ENCODE measurements at regions not wholly inside any gene's neighbourhood (a gene's known extent, or its start where the extent isn't known, plus 50 kb on each side); places are given as distances from the start of the nearest gene placed in this dataset.

DNA sequence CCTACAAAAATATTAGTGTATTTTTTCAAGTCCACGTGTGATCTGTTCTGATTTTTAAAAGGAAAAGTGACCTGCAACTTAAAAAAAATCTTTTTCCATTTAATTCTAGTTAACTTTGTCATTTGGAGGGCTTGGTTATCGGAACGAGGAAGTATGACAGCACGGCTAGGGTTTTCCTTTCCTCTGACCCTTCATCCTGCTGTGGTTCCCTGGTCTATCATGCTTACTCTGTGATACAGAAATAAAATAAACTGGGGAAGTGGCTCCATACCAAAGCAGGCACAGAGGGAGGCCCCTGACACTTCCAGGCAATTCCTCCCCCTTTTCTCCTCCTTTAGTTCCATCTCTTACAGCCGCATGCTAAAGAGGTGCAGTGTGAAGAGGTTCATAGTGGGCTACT lies 491.3 kb downstream of the EDEM1 start:
- no peak for ATAC-seq
- ChIA-PET POLR2A (no interaction called here), CTCF (ENCODE audit: low intra/inter-chr PET ratio, low total read pairs) (no interaction called here)
- DNase-seq (ENCODE audit: low spot score) = no peak
- no peaks in the 10 kb centered on the region for H3K4me1 ChIP-seq (ENCODE audit: insufficient read depth, low read length)
- no peak overlapping the region for H3K4me3 ChIP-seq (replicated peaks in 1 of 3; ENCODE audit: insufficient read depth in 1 of 3, low read depth in 2 of 3, low read length in 3 of 3)
- TF ChIP-seq ZFP90 (CRISPR knock-in tag; IDR thresholded peaks at IDR 0.05; ENCODE audit: borderline replicate concordance) (no peak), MXI1 (IDR thresholded peaks at IDR 0.05; ENCODE audit: borderline replicate concordance, low read depth, low read length) (no peak), HMG20B (CRISPR knock-in tag; conservative IDR thresholded peaks at IDR 0.05) (no peak)
- TF ChIP-seq, protein P1, sequence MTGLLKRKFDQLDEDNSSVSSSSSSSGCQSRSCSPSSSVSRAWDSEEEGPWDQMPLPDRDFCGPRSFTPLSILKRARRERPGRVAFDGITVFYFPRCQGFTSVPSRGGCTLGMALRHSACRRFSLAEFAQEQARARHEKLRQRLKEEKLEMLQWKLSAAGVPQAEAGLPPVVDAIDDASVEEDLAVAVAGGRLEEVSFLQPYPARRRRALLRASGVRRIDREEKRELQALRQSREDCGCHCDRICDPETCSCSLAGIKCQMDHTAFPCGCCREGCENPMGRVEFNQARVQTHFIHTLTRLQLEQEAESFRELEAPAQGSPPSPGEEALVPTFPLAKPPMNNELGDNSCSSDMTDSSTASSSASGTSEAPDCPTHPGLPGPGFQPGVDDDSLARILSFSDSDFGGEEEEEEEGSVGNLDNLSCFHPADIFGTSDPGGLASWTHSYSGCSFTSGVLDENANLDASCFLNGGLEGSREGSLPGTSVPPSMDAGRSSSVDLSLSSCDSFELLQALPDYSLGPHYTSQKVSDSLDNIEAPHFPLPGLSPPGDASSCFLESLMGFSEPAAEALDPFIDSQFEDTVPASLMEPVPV (CRISPR knock-in tag; IDR thresholded peaks at IDR 0.05) = no peak
- TF ChIP-seq, protein P2, sequence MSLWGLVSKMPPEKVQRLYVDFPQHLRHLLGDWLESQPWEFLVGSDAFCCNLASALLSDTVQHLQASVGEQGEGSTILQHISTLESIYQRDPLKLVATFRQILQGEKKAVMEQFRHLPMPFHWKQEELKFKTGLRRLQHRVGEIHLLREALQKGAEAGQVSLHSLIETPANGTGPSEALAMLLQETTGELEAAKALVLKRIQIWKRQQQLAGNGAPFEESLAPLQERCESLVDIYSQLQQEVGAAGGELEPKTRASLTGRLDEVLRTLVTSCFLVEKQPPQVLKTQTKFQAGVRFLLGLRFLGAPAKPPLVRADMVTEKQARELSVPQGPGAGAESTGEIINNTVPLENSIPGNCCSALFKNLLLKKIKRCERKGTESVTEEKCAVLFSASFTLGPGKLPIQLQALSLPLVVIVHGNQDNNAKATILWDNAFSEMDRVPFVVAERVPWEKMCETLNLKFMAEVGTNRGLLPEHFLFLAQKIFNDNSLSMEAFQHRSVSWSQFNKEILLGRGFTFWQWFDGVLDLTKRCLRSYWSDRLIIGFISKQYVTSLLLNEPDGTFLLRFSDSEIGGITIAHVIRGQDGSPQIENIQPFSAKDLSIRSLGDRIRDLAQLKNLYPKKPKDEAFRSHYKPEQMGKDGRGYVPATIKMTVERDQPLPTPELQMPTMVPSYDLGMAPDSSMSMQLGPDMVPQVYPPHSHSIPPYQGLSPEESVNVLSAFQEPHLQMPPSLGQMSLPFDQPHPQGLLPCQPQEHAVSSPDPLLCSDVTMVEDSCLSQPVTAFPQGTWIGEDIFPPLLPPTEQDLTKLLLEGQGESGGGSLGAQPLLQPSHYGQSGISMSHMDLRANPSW (CRISPR knock-in tag; IDR thresholded peaks at IDR 0.05; ENCODE audit: borderline replicate concordance) = no peak
- TF ChIP-seq, protein P3, sequence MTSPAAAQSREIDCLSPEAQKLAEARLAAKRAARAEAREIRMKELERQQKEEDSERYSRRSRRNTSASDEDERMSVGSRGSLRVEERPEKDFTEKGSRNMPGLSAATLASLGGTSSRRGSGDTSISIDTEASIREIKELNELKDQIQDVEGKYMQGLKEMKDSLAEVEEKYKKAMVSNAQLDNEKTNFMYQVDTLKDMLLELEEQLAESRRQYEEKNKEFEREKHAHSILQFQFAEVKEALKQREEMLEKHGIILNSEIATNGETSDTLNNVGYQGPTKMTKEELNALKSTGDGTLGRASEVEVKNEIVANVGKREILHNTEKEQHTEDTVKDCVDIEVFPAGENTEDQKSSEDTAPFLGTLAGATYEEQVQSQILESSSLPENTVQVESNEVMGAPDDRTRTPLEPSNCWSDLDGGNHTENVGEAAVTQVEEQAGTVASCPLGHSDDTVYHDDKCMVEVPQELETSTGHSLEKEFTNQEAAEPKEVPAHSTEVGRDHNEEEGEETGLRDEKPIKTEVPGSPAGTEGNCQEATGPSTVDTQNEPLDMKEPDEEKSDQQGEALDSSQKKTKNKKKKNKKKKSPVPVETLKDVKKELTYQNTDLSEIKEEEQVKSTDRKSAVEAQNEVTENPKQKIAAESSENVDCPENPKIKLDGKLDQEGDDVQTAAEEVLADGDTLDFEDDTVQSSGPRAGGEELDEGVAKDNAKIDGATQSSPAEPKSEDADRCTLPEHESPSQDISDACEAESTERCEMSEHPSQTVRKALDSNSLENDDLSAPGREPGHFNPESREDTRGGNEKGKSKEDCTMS (CRISPR knock-in tag; conservative IDR thresholded peaks at IDR 0.05) = no peak
- H3K4me2 ChIP-seq (ENCODE audit: low read depth, low read length) = no peak overlapping the region
- no peak overlapping the region for H3K9ac ChIP-seq (ENCODE audit: insufficient read depth, low read depth, low read length)
- H2AFZ ChIP-seq (ENCODE audit: low read length) = no peak overlapping the region
- no peaks in the 10 kb centered on the region for H3K27me3 ChIP-seq (ENCODE audit: control insufficient read depth in 1 of 2, insufficient read depth in 2 of 2, low read length in 2 of 2)
- H3K9me3 ChIP-seq (ENCODE audit: low read length) = no peaks in the 10 kb centered on the region; the same call in 1 of the 2 replicates
- intact Hi-C loops (cut with micrococcal nuclease; ENCODE audit: unreplicated experiment) (no loop called here), in situ Hi-C loops (cut with HindIII; ENCODE audit: extremely low pct_ligation_motif_present, low pct_unique_long_range_greater_than_20kb) (no loop called here)
- no peaks in the 10 kb centered on the region for H3K36me3 ChIP-seq (replicated peaks in 1 of 2; ENCODE audit: control insufficient read depth in 1 of 2, insufficient read depth in 2 of 2, low read length in 2 of 2)
- H3K27ac ChIP-seq (ENCODE audit: extremely low read length, insufficient read depth, low read length) = no peak overlapping the region
- H4K20me1 ChIP-seq (ENCODE audit: insufficient read depth, low read length) = no peaks in the 10 kb centered on the region
- no peaks in the 10 kb centered on the region for H3K79me2 ChIP-seq (ENCODE audit: insufficient read depth, low read length)
- no peak for FAIRE-seq
- WGBS (ENCODE audit: low lambda C conversion rate) = 7% methylated on average over 5 of the region's 5 CpGs
- BruUV-seq (replicated peaks) = no TSS peak
